ENCODE measurements at regions not wholly inside any gene's neighbourhood (a gene's known extent, or its start where the extent isn't known, plus 50 kb on each side); places are given as distances from the start of the nearest gene placed in this dataset.
"Not testable (repeated sequence)": the region's sequence is repeated elsewhere in the genome, so short reads cannot be mapped to it uniquely, and the experiment has no call there.

DNA sequence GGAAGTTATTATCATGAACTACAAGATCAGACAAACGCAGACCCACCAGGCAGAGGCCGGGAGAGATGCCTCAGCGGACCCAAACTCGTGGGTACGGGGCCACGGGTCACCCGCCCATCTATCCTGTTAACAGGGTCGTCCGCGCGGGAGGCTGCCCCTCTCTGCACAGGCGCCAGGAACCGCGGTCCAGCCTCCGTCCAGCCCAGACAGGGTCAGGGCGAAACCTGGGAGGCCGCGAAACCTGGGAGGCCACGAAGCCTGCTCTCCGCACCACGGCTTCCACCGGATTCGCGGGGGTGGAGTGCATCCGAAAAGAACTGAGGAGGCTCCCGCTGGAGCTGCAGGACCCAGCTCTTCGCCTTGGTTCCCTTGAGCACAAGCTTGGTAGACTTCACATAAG is 1760.7 kb upstream of the DEFB115 start:
- not testable (repeated sequence) for H3K27ac Mint-ChIP-seq; DNase-seq (ENCODE audit: low spot score); H3K4me3 Mint-ChIP-seq; ATAC-seq; H3K27me3 Mint-ChIP-seq; H3K36me3 Mint-ChIP-seq; H3K4me1 Mint-ChIP-seq (ENCODE audit: low read depth in 2 of 2)
- peaks cover 15% of the 10 kb centered on the region for H3K9me3 Mint-ChIP-seq

DNA sequence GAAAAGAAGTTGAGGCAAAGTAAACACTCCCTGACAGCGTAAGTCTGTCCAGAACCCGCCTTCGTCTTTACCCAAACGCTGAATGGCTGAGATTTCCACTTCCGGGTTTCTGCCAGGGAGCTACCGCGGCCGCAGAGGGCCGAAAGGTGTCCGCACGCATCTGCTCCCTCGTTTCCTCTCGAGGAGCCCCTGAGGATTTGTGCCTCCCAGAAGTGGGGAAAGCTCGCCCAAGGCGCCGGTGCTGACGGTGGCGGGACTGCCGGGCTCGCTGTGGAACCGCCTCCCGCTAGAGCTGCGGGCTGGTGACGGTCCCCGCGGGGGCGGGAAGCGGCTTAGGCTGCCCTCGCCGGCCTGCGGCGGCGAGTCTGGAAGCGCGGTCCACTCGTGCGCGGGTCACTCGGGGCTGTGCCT is 1760.2 kb upstream of the DEFB115 start:
- Mint-ChIP-seq H3K4me3 (no peak overlapping the region), H3K27me3 (no peaks in the 10 kb centered on the region), H3K27ac (no peak overlapping the region), H3K36me3 (no peaks in the 10 kb centered on the region), H3K9me3 (peaks cover 15% of the 10 kb centered on the region), H3K4me1 (ENCODE audit: low read depth in 2 of 2) (no peaks in the 10 kb centered on the region)
- ATAC-seq (no peak), DNase-seq (ENCODE audit: low spot score) (peak; percentile 62)

DNA sequence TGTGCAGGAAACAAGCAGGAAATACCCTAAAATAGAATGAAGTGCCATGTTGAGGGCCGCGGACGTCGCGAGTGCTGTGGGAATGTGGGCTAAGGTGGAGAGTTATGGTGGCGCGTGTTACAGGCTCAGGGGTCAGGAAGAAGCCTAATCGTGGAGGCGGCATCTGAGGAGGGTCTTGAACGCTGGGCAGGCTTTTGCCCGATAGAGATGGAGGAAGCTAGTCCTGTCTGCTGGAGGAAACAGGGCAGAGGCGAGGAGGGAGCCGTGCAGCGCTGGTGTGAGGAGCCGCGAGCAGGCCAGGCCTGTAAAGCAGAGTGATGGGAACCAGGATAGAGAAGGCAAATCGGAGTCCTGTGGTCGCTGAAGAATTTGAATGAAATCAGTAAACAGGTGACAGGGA is 1759.8 kb upstream of the DEFB115 start:
- H3K4me3 Mint-ChIP-seq; H3K27me3 Mint-ChIP-seq; H3K36me3 Mint-ChIP-seq; H3K4me1 Mint-ChIP-seq (ENCODE audit: low read depth in 2 of 2); H3K27ac Mint-ChIP-seq; ATAC-seq; DNase-seq (ENCODE audit: low spot score): not testable (repeated sequence)
- peaks cover 15% of the 10 kb centered on the region for H3K9me3 Mint-ChIP-seq

DNA sequence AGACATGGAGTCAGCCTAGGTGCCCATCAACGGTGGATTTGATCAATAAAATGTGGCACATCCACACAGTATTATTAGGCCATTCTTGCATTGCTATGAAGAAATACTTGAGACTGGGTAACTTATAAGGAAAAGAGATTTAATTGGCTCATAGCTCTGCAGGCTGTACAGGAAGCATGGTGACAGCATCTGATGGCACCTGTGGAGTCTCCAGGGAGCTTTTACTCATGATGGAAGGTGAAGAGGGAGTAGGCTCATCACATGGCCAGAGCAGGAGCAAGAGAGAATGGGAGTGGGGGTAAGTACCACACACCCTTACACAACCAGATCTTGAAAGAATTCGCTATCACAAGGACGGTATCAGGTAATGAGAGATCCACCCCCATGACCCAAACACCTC is 1756.7 kb upstream of the DEFB115 start:
- not testable (repeated sequence) for H3K4me1 Mint-ChIP-seq (ENCODE audit: low read depth in 2 of 2)

DNA sequence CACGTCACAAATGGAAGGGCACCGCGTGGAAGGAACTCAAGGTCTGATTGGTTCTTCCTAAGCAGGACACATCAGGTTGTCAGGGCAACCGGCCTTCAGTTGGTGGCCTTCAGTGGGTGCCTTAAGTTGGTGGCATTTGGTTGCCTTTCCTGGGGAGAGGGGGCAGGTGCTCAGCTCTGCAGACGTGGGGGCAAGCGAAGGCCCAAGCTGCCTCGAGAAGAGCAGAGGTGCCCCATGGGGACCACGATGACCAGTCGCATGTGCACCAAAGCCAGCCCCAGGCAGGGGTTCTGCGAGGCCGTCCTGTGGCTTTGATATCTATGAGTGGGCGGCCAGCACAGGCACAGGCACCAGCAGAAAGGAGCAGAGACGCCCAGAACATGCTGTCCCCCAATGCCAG is 1742.8 kb upstream of the DEFB115 start:
- DNase-seq (ENCODE audit: low spot score), result peak; percentile 64
- H3K36me3 Mint-ChIP-seq; H3K27ac Mint-ChIP-seq; ATAC-seq; H3K4me1 Mint-ChIP-seq (ENCODE audit: low read depth in 2 of 2); H3K9me3 Mint-ChIP-seq; H3K27me3 Mint-ChIP-seq; H3K4me3 Mint-ChIP-seq: not testable (repeated sequence)

More for the DNA sequence above, 1756.7 kb upstream of the DEFB115 start:
- ATAC-seq; H3K27me3 Mint-ChIP-seq; H3K27ac Mint-ChIP-seq; H3K4me3 Mint-ChIP-seq; H3K36me3 Mint-ChIP-seq; DNase-seq (ENCODE audit: low spot score): not testable (repeated sequence)
- peaks cover 10% of the 10 kb centered on the region for H3K9me3 Mint-ChIP-seq

DNA sequence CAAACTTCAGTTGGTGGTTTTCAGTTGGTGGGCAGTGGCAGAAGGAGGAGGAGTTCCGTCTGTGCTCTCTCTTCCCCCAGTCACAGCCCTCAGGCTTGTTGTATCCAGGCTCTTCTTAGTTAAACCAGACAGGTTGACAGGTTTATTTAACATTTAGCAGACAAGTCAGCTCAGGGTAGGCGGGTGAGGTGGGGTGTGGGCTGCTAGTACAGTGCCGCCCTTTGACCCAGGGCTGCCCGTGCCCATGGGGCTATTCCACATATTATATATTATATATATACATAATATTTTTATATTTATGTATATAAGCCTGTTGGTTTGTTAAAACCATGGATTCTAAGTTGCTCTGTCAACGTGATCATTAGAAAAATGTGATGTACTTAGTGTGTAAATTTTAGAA is 1740.6 kb upstream of the DEFB115 start:
- not testable (repeated sequence) for H3K9me3 Mint-ChIP-seq; DNase-seq (ENCODE audit: low spot score); H3K36me3 Mint-ChIP-seq; H3K27ac Mint-ChIP-seq; H3K4me3 Mint-ChIP-seq; ATAC-seq; H3K4me1 Mint-ChIP-seq (ENCODE audit: low read depth in 2 of 2); H3K27me3 Mint-ChIP-seq

DNA sequence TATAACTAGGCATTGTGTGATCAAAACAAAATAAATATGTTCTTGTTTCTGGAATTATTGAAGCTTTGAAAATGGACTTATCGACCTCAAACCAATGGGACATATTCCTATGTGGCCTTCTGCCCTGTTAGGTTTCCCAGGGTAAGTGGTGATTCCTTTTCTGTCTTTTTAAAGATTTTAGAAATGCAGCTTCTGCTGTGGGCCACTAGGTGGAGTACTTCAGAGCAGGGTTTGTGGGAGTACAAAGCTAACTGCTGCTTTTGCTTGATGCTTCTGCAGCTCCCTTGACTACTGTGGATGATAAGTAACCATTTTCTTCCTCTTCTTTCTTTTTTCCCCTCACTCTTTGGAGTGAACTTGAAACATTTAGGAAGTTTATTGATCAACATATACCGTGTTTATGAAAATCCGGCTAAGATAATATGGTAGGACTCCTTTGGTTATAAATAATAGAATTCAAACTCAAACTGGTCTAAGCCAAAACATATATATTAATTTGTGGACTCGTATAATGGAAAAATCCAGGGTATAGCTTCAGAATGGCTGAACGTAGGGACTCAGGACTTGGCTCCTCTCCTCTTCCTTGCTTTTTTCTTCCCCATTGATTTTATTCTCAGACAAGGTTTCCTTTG is 1737.7 kb upstream of the DEFB115 start:
- peaks cover 14% of the 10 kb centered on the region for H3K9me3 Mint-ChIP-seq
- not testable (repeated sequence) for DNase-seq (ENCODE audit: low spot score); H3K36me3 Mint-ChIP-seq; ATAC-seq; H3K4me1 Mint-ChIP-seq (ENCODE audit: low read depth in 2 of 2); H3K27me3 Mint-ChIP-seq; H3K4me3 Mint-ChIP-seq; H3K27ac Mint-ChIP-seq

DNA sequence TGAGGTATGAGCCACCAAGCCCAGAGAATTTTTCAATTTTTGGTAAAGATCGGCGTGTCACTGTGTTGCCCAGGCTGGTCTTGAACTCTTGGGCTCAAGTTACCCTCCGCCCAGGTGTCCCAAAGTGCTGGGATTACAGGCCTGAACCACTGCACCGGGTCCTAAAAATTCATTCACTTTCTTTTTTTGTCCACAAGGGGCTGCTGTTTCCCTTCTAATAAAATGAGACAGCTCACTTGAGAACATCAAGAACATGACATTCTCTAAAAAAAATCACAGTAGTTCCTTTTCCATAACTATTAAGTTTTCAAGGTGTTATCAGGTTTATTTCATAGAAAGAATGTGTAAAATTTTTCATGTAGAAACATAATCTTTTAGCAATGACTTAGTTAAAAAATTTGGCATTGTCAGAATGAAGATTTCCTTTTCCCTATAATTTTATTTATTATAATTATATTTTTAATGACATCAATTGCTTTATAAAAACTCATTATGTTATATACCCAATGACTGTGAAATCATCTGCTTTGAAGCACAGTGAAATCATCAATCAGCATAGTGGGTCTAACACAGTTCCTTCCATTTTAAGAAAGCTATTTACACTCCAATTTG is 1723.8 kb upstream of the DEFB115 start:
- not testable (repeated sequence) for ATAC-seq; H3K27me3 Mint-ChIP-seq; H3K4me3 Mint-ChIP-seq; H3K9me3 Mint-ChIP-seq; H3K36me3 Mint-ChIP-seq; DNase-seq (ENCODE audit: low spot score); H3K4me1 Mint-ChIP-seq (ENCODE audit: low read depth in 2 of 2); H3K27ac Mint-ChIP-seq

DNA sequence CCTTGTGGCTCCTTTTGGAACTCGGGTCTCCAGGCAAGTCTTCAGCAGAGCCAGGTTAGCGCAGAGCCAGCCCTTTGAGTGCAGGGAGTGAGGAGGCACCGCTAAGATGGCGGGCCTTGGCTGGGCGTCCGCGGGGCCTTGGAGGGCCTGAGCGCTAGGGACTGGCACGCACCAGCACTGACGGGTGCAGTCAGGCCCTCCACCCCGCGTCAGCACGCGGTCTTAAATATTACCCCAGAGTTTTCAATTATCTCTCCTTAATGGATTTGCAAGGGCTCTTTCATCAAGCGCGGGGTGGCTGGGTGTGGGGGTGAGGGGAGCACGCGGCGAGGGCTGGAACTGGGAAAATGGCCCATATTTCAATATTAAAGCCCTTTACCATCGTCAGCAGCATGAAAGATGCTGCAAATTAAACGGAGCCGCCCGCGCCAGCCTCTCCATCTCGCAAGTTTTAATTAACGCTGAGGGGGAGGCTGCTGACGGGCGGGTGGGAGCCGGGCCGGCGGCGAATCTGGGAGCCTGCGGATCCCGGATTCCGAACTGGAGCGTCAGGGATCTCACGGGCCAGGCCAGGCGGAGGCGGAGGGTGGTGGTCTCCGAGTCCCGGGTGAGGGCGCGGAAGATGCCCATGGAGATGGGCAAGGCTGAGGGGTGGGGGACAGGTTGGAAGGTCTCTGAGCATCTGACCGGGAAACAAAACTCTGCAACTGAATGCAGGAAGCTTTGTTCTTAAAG is 1690.4 kb upstream of the DEFB115 start:
- not testable (repeated sequence) for H3K4me1 Mint-ChIP-seq (ENCODE audit: low read depth in 2 of 2); H3K27ac Mint-ChIP-seq; H3K27me3 Mint-ChIP-seq; ATAC-seq; DNase-seq (ENCODE audit: low spot score); H3K9me3 Mint-ChIP-seq; H3K4me3 Mint-ChIP-seq; H3K36me3 Mint-ChIP-seq

DNA sequence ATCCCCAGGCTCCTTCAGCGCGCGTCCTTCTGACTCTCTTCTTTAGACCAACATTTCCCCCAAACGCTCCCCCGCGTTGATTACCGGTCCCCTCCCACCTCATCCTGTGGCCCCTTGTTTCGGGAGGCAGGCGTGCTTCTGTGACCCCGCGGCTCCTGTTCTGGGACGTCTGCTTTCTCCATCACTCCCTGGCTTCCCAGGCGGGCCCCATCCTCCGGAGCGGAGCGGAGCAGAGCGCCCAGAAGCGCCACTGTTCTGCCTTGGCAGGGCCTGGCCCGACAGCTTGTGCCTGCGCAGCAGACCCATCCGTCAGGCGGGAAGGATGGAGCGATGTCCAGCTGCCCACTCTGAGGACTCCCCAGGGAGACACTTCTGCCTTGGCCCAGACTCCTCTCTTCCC is 1689.8 kb upstream of the DEFB115 start:
- not testable (repeated sequence) for H3K27ac Mint-ChIP-seq; H3K4me3 Mint-ChIP-seq; H3K36me3 Mint-ChIP-seq; ATAC-seq; DNase-seq (ENCODE audit: low spot score); H3K27me3 Mint-ChIP-seq; H3K4me1 Mint-ChIP-seq (ENCODE audit: low read depth in 2 of 2); H3K9me3 Mint-ChIP-seq

DNA sequence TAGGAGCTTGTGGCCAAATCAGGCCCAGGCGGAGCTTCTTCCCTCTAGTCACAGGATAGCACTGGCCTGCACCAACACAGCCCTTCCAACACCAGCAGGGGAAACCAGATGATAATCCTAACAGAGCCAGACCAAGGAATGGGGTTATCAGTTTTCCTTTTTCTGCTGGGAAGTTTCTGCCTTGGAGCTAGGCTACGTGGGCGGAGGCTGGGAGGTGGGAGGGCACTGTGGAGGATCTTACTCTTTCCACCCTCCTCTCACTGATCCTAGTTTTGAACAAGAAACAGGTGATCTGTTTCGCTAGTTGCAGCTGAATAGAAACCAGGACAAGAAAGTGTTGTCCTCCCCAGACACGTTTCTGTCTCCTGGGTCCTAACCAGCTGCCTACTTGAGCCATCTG is 1687.3 kb upstream of the DEFB115 start:
- not testable (repeated sequence) for DNase-seq (ENCODE audit: low spot score); H3K4me1 Mint-ChIP-seq (ENCODE audit: low read depth in 2 of 2); H3K27me3 Mint-ChIP-seq; H3K36me3 Mint-ChIP-seq; H3K9me3 Mint-ChIP-seq; ATAC-seq; H3K27ac Mint-ChIP-seq; H3K4me3 Mint-ChIP-seq

DNA sequence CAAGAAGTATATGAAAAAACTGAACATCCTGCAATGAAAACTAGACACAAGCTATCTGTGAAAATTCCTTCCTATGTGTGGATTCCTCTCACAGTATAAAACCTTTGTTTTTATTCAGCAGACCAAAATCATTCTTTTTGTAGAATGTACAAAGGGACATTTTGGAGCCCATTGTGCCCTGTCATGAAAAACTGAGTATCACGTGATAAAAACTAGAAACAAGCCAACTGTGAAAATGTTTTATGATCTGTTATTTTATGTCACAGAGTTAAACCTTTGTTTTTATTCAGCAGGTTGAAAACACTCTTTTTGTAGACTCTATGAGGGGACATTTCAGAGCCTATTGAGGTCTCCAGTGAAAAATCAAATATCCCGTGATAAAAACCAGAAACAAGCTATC is 1667.9 kb upstream of the DEFB115 start:
- not testable (repeated sequence) for H3K36me3 Mint-ChIP-seq; H3K27ac Mint-ChIP-seq; H3K4me3 Mint-ChIP-seq; H3K27me3 Mint-ChIP-seq; ATAC-seq; DNase-seq (ENCODE audit: low spot score); H3K4me1 Mint-ChIP-seq (ENCODE audit: low read depth in 2 of 2); H3K9me3 Mint-ChIP-seq

DNA sequence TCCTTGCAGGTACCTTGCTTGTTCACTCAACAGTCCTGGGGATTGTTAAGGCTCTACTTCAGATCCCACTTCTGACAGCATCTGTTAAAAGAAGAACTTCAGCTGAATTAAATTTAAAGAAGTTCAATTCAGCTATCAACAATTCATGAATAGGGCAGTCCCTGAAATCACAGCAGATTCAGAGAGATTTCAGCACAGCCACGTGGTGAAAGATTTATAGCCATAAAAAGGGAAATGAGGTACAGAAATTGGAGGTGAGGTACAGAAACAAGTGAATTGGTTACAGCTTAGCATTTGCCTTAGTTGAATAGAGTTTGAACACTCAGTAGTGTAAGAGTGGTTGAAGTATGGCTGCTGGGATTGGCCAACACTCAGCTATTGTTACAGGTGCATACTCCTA is 1653.3 kb upstream of the DEFB115 start:
- H3K36me3 Mint-ChIP-seq; H3K27ac Mint-ChIP-seq; H3K4me1 Mint-ChIP-seq (ENCODE audit: low read depth in 2 of 2); H3K27me3 Mint-ChIP-seq; H3K4me3 Mint-ChIP-seq; ATAC-seq; DNase-seq (ENCODE audit: low spot score): not testable (repeated sequence)
- peaks cover 12% of the 10 kb centered on the region for H3K9me3 Mint-ChIP-seq

DNA sequence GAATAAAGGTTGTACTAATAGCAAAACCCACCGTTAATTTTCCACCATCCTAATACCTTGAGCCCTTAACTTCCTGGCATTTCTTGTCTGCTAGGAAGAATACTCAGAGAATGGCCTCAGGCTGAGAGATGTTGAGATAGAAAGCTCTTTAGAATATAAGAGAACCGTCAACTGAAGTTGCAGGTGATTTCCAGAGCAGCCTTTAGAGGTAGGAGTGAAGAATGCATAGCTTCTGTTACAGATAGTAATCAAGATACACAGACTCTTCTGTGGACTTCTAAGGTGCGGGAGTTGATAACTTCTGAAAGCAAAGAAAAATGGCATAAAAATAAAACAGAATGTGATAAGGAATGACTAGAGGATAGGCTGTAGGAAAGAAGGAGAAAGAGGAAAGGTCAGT is 1651.3 kb upstream of the DEFB115 start:
- not testable (repeated sequence) for ATAC-seq; H3K27ac Mint-ChIP-seq; H3K36me3 Mint-ChIP-seq; H3K4me1 Mint-ChIP-seq (ENCODE audit: low read depth in 2 of 2); H3K4me3 Mint-ChIP-seq; H3K27me3 Mint-ChIP-seq; DNase-seq (ENCODE audit: low spot score)
- H3K9me3 Mint-ChIP-seq, result peaks cover 12% of the 10 kb centered on the region
